ENCODE measurements at regions not wholly inside any gene's neighbourhood (a gene's known extent, or its start where the extent isn't known, plus 50 kb on each side); places are given as distances from the start of the nearest gene placed in this dataset.

DNA sequence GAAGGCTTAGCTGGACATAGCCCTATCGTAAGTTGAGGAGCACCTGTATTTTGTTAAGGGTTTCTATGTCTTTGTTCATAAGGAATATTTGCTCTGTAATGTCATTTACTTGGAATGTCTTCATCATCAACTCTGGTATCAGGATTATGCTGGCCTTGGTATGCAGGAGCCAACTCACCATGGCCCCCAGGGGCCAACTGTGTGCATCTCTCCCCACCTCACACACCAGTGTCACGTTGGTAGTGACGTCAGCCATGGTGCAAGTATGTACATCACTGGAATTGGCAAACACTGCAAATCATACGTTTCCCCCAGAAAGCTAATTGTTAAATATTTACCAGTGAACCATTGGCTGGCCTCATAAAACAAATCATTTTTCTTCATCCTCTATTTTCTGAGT lies 70.8 kb downstream of the YTHDF1 start:
- TF ChIP-seq YY1 (IDR thresholded peaks at IDR 0.05; ENCODE audit: insufficient read depth, insufficient read length) (no peak), ZNF274 (IDR thresholded peaks at IDR 0.05; ENCODE audit: low read depth, low read length) (no peak), SUZ12 (IDR thresholded peaks at IDR 0.05; ENCODE audit: extremely low read depth, insufficient read depth, insufficient read length) (no peak)
- Histone ChIP-seq H3K9me3 (ENCODE audit: insufficient read depth, low read length) (peaks cover 24% of the 10 kb centered on the region), H3K36me3 (ENCODE audit: insufficient read depth, insufficient read length, low read length) (no peaks in the 10 kb centered on the region), H3K4me1 (ENCODE audit: insufficient read depth, insufficient read length) (peaks cover 4% of the 10 kb centered on the region), H3K9ac (ENCODE audit: insufficient read length, low read depth) (no peak overlapping the region), H3K4me3 (ENCODE audit: insufficient read length, low read depth) (no peak overlapping the region), H3K27me3 (ENCODE audit: insufficient read depth, insufficient read length) (no peaks in the 10 kb centered on the region)
- DNase-seq (ENCODE audit: low read depth, low spot score), result no peak

DNA sequence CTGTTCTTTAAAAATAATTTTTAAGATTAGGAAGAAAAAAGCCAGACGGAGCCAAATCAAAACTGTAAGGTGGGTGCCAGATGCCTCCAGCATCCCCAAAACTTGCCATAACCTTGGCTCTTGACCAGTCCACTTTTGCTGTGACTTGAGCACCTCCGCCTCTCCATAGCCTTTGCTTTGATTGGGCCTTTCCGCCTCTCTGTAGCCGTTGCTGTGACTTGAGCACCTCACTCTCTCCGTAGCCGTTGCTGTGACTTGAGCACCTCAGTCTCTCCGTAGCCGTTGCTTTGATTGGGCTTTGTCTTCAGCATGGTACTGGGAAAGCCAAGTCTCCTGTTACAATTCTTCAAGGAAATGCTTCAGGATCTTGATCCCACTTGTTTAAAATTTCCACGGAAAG lies 73.0 kb downstream of the YTHDF1 start:
- no peak for TF ChIP-seq SUZ12 (IDR thresholded peaks at IDR 0.05; ENCODE audit: extremely low read depth, insufficient read depth, insufficient read length)
- TF ChIP-seq YY1 (IDR thresholded peaks at IDR 0.05; ENCODE audit: insufficient read depth, insufficient read length), result no peak
- TF ChIP-seq ZNF274 (IDR thresholded peaks at IDR 0.05; ENCODE audit: low read depth, low read length), result no peak
- Histone ChIP-seq H3K27me3 (ENCODE audit: insufficient read depth, insufficient read length) (no peaks in the 10 kb centered on the region), H3K9ac (ENCODE audit: insufficient read length, low read depth) (no peak overlapping the region), H3K4me3 (ENCODE audit: insufficient read length, low read depth) (no peak overlapping the region), H3K9me3 (ENCODE audit: insufficient read depth, low read length) (peaks cover 14% of the 10 kb centered on the region), H3K4me1 (ENCODE audit: insufficient read depth, insufficient read length) (peaks cover 2% of the 10 kb centered on the region), H3K36me3 (ENCODE audit: insufficient read depth, insufficient read length, low read length) (no peaks in the 10 kb centered on the region)
- DNase-seq (ENCODE audit: low read depth, low spot score), result no peak

DNA sequence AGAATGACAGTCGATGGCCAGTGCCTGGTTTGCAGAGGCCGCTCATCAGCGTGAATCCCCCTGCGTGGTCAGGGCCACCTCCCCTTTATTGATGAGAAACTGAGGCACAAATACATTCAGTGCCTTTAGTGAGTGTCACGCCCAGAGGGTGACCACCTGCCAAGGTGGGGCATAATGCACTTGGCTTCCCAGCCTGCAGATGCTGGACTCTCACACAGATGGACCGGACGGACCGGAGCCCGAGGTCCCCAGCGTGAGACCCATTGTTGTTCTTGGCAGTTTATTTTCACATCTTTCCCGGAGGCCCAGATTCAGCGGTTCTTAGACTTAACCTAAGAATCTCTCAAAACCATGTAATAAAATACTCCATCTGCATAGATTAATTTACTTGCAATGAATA lies 74.4 kb downstream of the YTHDF1 start:
- no peak for DNase-seq (ENCODE audit: low read depth, low spot score)
- TF ChIP-seq ZNF274 (IDR thresholded peaks at IDR 0.05; ENCODE audit: low read depth, low read length) (no peak), SUZ12 (IDR thresholded peaks at IDR 0.05; ENCODE audit: extremely low read depth, insufficient read depth, insufficient read length) (no peak), YY1 (IDR thresholded peaks at IDR 0.05; ENCODE audit: insufficient read depth, insufficient read length) (no peak)
- Histone ChIP-seq H3K36me3 (ENCODE audit: insufficient read depth, insufficient read length, low read length) (no peaks in the 10 kb centered on the region), H3K4me1 (ENCODE audit: insufficient read depth, insufficient read length) (peaks cover 2% of the 10 kb centered on the region), H3K4me3 (ENCODE audit: insufficient read length, low read depth) (no peak overlapping the region), H3K9ac (ENCODE audit: insufficient read length, low read depth) (no peak overlapping the region), H3K9me3 (ENCODE audit: insufficient read depth, low read length) (peaks cover 1% of the 10 kb centered on the region; the same call in 1 of the 2 replicates), H3K27me3 (ENCODE audit: insufficient read depth, insufficient read length) (no peaks in the 10 kb centered on the region)

DNA sequence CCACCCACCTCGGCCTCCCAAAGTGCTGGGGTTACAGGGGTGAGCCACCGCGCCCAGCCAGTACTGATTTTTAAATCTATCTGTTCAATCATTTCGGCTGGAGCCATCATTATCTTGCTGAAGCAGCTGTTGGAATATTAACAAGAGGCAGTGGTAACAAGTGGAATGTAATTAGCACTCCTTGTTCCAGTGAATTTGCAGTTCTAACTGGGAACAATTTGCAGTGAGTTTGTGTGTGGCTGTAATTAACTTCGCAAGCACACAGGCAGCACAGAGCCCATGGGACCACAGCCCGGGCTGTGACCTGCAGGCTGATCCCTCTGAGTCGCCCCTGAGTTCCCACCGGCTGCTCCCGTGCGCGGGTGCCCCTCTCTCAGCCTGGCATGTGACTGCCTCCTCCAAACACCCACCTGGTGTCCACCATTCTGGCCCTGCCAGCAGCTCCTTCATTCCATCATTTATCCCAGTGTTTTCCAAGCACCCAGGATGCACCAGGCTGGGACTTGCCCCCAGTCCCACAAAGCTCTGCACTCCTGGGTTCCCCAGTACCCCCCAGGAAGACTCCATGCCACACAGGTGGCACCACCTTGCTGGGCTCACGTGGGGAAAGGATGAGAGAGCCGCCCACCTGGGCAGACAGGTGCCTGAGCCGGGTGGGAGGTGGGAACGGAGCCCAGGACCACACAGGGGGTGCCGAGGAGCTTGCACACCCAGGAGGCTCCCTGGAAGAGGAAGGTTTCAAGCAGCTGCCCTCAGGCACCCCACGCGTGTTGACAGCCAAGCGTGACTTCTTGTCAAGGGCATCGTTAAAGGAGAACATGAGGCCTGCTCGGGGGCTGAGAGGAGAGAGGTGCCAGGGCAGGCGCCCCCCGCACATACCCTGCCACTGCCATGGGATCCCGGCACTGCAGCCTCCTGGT lies 75.2 kb downstream of the YTHDF1 start:
- Histone ChIP-seq H3K36me3 (ENCODE audit: insufficient read depth, insufficient read length, low read length) (no peaks in the 10 kb centered on the region), H3K4me3 (ENCODE audit: insufficient read length, low read depth) (no peak overlapping the region), H3K9ac (ENCODE audit: insufficient read length, low read depth) (no peak overlapping the region), H3K4me1 (ENCODE audit: insufficient read depth, insufficient read length) (peaks cover 2% of the 10 kb centered on the region), H3K9me3 (ENCODE audit: insufficient read depth, low read length) (no peaks in the 10 kb centered on the region; the same call in 1 of the 2 replicates), H3K27me3 (ENCODE audit: insufficient read depth, insufficient read length) (no peaks in the 10 kb centered on the region)
- TF ChIP-seq YY1 (IDR thresholded peaks at IDR 0.05; ENCODE audit: insufficient read depth, insufficient read length) (no peak), ZNF274 (IDR thresholded peaks at IDR 0.05; ENCODE audit: low read depth, low read length) (no peak), SUZ12 (IDR thresholded peaks at IDR 0.05; ENCODE audit: extremely low read depth, insufficient read depth, insufficient read length) (no peak)
- no peak for DNase-seq (ENCODE audit: low read depth, low spot score)

DNA sequence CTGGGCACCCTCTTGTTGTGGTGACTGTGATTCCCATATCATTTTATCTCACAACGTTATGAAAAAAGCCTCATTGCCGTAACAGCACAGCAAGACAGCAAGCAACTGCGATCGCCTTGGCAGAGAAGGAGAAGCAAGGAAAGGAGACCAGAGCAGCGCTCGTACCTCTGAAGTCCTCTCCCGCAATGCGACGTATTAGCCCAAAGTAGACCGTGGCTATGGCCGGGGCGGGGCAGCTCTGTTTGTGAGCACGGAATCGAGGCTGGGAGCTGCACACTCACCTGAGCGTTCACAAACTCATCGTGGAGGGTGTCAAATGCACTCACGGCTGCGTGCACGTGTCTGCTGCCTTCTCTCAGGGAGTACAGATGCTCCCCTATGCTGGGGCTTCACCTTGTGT lies 76.1 kb downstream of the YTHDF1 start:
- no peaks in the 10 kb centered on the region for H3K36me3 ChIP-seq (ENCODE audit: insufficient read depth, insufficient read length, low read length)
- H3K27me3 ChIP-seq (ENCODE audit: insufficient read depth, insufficient read length), result no peaks in the 10 kb centered on the region

DNA sequence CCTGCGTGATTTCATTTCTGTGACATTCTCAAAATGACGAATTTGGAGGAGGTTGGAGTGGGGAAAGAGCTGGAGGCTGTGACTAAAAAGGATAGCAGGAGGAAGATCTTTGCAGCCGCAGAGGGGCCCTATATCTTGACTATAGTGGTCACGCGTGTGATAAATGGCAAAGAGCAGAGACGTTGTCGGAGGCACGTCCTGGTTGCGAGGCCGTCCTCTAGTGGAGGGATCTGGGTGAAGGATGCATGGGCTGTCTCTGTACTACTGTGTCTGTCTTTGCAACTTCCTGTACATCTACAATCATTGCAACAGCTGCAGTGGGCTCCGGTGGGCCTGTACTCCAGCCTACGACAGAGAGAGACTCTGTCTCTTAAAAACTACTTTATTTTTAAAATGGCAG lies 76.6 kb downstream of the YTHDF1 start:
- no peaks in the 10 kb centered on the region for H3K27me3 ChIP-seq (ENCODE audit: insufficient read depth, insufficient read length)

More for the DNA sequence above, 76.1 kb downstream of the YTHDF1 start:
- TF ChIP-seq SUZ12 (IDR thresholded peaks at IDR 0.05; ENCODE audit: extremely low read depth, insufficient read depth, insufficient read length), result no peak
- no peak for TF ChIP-seq ZNF274 (IDR thresholded peaks at IDR 0.05; ENCODE audit: low read depth, low read length)
- TF ChIP-seq YY1 (IDR thresholded peaks at IDR 0.05; ENCODE audit: insufficient read depth, insufficient read length), result no peak
- peaks cover 2% of the 10 kb centered on the region for H3K4me1 ChIP-seq (ENCODE audit: insufficient read depth, insufficient read length)
- no peaks in the 10 kb centered on the region; the same call in 1 of the 2 replicates for H3K9me3 ChIP-seq (ENCODE audit: insufficient read depth, low read length)
- no peak for DNase-seq (ENCODE audit: low read depth, low spot score)
- no peak overlapping the region for H3K4me3 ChIP-seq (ENCODE audit: insufficient read length, low read depth)
- no peak overlapping the region for H3K9ac ChIP-seq (ENCODE audit: insufficient read length, low read depth)

DNA sequence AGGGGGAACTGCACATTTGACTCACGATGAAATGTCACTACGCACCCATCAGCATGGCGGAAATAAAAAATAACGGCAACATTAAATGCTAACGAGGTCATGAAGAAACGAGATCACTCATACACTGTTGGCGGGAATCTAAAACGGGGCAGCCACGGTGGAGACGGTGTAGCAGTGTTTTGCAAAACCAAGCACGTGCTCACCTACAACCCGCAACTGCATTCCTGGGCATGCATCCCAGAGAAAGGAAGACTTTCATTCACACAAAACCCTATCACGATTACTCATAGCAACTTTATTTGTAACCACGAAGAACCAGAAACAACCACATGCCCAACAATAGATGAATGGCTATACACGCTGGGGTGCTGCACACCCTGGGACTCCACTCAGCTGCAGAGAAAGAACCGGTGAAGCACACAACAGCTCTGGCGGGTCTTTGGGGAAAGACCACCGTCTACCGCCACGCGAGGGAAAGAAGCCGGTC lies 77.0 kb downstream of the YTHDF1 start:
- no peak overlapping the region for H3K9ac ChIP-seq (ENCODE audit: insufficient read length, low read depth)
- no peaks in the 10 kb centered on the region; the same call in 1 of the 2 replicates for H3K9me3 ChIP-seq (ENCODE audit: insufficient read depth, low read length)
- H3K36me3 ChIP-seq (ENCODE audit: insufficient read depth, insufficient read length, low read length), result no peaks in the 10 kb centered on the region
- no peak overlapping the region for H3K4me3 ChIP-seq (ENCODE audit: insufficient read length, low read depth)
- H3K27me3 ChIP-seq (ENCODE audit: insufficient read depth, insufficient read length), result no peaks in the 10 kb centered on the region
- H3K4me1 ChIP-seq (ENCODE audit: insufficient read depth, insufficient read length), result peaks cover 2% of the 10 kb centered on the region
- no peak for TF ChIP-seq SUZ12 (IDR thresholded peaks at IDR 0.05; ENCODE audit: extremely low read depth, insufficient read depth, insufficient read length)
- no peak for TF ChIP-seq YY1 (IDR thresholded peaks at IDR 0.05; ENCODE audit: insufficient read depth, insufficient read length)
- no peak for TF ChIP-seq ZNF274 (IDR thresholded peaks at IDR 0.05; ENCODE audit: low read depth, low read length)
- no peak for DNase-seq (ENCODE audit: low read depth, low spot score)

More for the DNA sequence above, 76.6 kb downstream of the YTHDF1 start:
- Histone ChIP-seq H3K9me3 (ENCODE audit: insufficient read depth, low read length) (no peaks in the 10 kb centered on the region; the same call in 1 of the 2 replicates), H3K36me3 (ENCODE audit: insufficient read depth, insufficient read length, low read length) (no peaks in the 10 kb centered on the region), H3K9ac (ENCODE audit: insufficient read length, low read depth) (no peak overlapping the region), H3K4me3 (ENCODE audit: insufficient read length, low read depth) (no peak overlapping the region), H3K4me1 (ENCODE audit: insufficient read depth, insufficient read length) (peaks cover 2% of the 10 kb centered on the region)
- TF ChIP-seq SUZ12 (IDR thresholded peaks at IDR 0.05; ENCODE audit: extremely low read depth, insufficient read depth, insufficient read length) (no peak), YY1 (IDR thresholded peaks at IDR 0.05; ENCODE audit: insufficient read depth, insufficient read length) (no peak), ZNF274 (IDR thresholded peaks at IDR 0.05; ENCODE audit: low read depth, low read length) (no peak)
- no peak for DNase-seq (ENCODE audit: low read depth, low spot score)

All from NT2/D1 (cell line).